IPS-NIHi11 (cell line): ENCODE measurements at regions not wholly inside any gene's neighbourhood (a gene's known extent, or its start where the extent isn't known, plus 50 kb on each side); places are given as distances from the start of the nearest gene placed in this dataset.

Experiments
- DNase-seq: peaks from one replicate; pipeline ENCODE4 v3.0.0; 2012; ENCODE audit warnings: mixed read lengths, low spot score

- no peak for DNase-seq
These were observed 339.8 kb downstream of the NYAP2 start for GRCh38 chr2:225739328-225739727.

GRCh38 chr2:225738735-225739134 lies 339.2 kb downstream of the NYAP2 start:
- DNase-seq = no peak

GRCh38 chr2:225737556-225737955 lies 338.0 kb downstream of the NYAP2 start:
- DNase-seq = no peak

GRCh38 chr2:225735844-225736243 lies 336.3 kb downstream of the NYAP2 start:
- DNase-seq = no peak

- DNase-seq = no peak
These were observed 326.2 kb downstream of the NYAP2 start for GRCh38 chr2:225725726-225726125.
